Anterior cingulate cortex (tissue), 58 donors: ENCODE measurements at regions not wholly inside any gene's neighbourhood (a gene's known extent, or its start where the extent isn't known, plus 50 kb on each side); places are given as distances from the start of the nearest gene placed in this dataset.
"Not testable (repeated sequence)": the region's sequence is repeated elsewhere in the genome, so short reads cannot be mapped to it uniquely, and the experiment has no call there.

Experiments used
- DNase-seq, 58 donors: peaks; one replicate each; lab custom pipeline; 2025; lab: John Stamatoyannopoulos, UW

GRCh38 chr4:153098427-153098826 lies 105.8 kb upstream of the TRIM2 start:
- no peak for DNase-seq

- no peak for DNase-seq
Measured at GRCh38 chr4:153099391-153100140, 104.7 kb upstream of the TRIM2 start.

- not testable (repeated sequence) for DNase-seq
Measured at GRCh38 chr4:153106736-153107135, 97.5 kb upstream of the TRIM2 start.

GRCh38 chr4:153107246-153107645 lies 97.0 kb upstream of the TRIM2 start:
- no peak for DNase-seq

- DNase-seq: no peak
Measured at GRCh38 chr4:153109296-153109849, 94.9 kb upstream of the TRIM2 start.

- no peak for DNase-seq
Measured at GRCh38 chr4:153110739-153111138, 93.5 kb upstream of the TRIM2 start.

- DNase-seq: no peak
Measured at GRCh38 chr4:153111426-153112040, 92.7 kb upstream of the TRIM2 start.

GRCh38 chr4:153112041-153112441 lies 92.2 kb upstream of the TRIM2 start:
- no peak for DNase-seq

GRCh38 chr4:153113061-153113837 lies 91.0 kb upstream of the TRIM2 start:
- DNase-seq: no peak

GRCh38 chr4:153113838-153114105 lies 90.5 kb upstream of the TRIM2 start:
- no peak for DNase-seq

- DNase-seq: no peak
Measured at GRCh38 chr4:153114771-153115321, 89.4 kb upstream of the TRIM2 start.

- DNase-seq: no peak
Measured at GRCh38 chr4:153115322-153116290, 88.6 kb upstream of the TRIM2 start.

- DNase-seq: no peak
Measured at GRCh38 chr4:153116291-153116680, 88.0 kb upstream of the TRIM2 start.

GRCh38 chr4:153116801-153117200 lies 87.4 kb upstream of the TRIM2 start:
- no peak for DNase-seq

- no peak for DNase-seq
Measured at GRCh38 chr4:153117554-153117953, 86.7 kb upstream of the TRIM2 start.

GRCh38 chr4:153119626-153120025 lies 84.6 kb upstream of the TRIM2 start:
- DNase-seq: no peak

GRCh38 chr4:153120235-153120634 lies 84.0 kb upstream of the TRIM2 start:
- DNase-seq: no peak

- DNase-seq: no peak
Measured at GRCh38 chr4:153122855-153123254, 81.4 kb upstream of the TRIM2 start.

GRCh38 chr4:153126137-153126536 lies 78.1 kb upstream of the TRIM2 start:
- no peak for DNase-seq
